ENCODE measurements at regions not wholly inside any gene's neighbourhood (a gene's known extent, or its start where the extent isn't known, plus 50 kb on each side); places are given as distances from the start of the nearest gene placed in this dataset.

GRCh38 chr2:126797622-126798275, 100.9 kb upstream of the TEX51 start:
- Histone ChIP-seq H3K9ac (ENCODE audit: low read length) (no peak overlapping the region), H3K27ac (ENCODE audit: low read length, poor library complexity, severe bottlenecking) (no peak overlapping the region), H2AK5ac (ENCODE audit: low read length, severe bottlenecking) (no peak overlapping the region), H3K14ac (ENCODE audit: low read length in 2 of 2) (no peak overlapping the region), H3K9me3 (ENCODE audit: control insufficient read depth, low read length) (no peaks in the 10 kb centered on the region), H3K27me3 (ENCODE audit: control insufficient read depth in 1 of 2, insufficient read depth in 1 of 2, low read length in 2 of 2) (peaks cover 0 to 30% of the 10 kb centered on the region in 2 experiments), H2BK120ac (ENCODE audit: low read depth, low read length) (no peak overlapping the region), H3K4me1 (ENCODE audit: control insufficient read depth, insufficient read depth, low read depth, low read length) (no peaks in the 10 kb centered on the region), H2BK15ac (ENCODE audit: low read depth, poor library complexity, severe bottlenecking) (no peak overlapping the region), H3K23ac (ENCODE audit: low read length in 2 of 2) (no peak overlapping the region), H3K4me3 (ENCODE audit: insufficient read depth in 1 of 2, low read depth in 1 of 2, low read length in 2 of 2) (no peak overlapping the region), H2BK5ac (ENCODE audit: low read depth, low read length, poor library complexity, severe bottlenecking) (no peak overlapping the region), H2BK12ac (ENCODE audit: low read length in 2 of 2) (no peak overlapping the region), H3K18ac (ENCODE audit: low read depth in 1 of 2, low read length in 2 of 2) (no peak overlapping the region), H3K4me2 (ENCODE audit: low read length, poor library complexity, severe bottlenecking) (no peak overlapping the region), H4K8ac (ENCODE audit: low read length) (no peak overlapping the region), H3K79me1 (replicated peaks; ENCODE audit: low read length, poor library complexity, severe bottlenecking) (no peaks in the 10 kb centered on the region), H3K36me3 (ENCODE audit: control insufficient read depth in 1 of 2, insufficient read depth in 2 of 2, low read depth in 1 of 2, low read length in 2 of 2) (no peaks in the 10 kb centered on the region), H4K91ac (ENCODE audit: low read length) (no peak overlapping the region), H3K4ac (ENCODE audit: low read depth in 1 of 2, low read length in 2 of 2) (no peak overlapping the region), H2AFZ (ENCODE audit: low read depth, low read length) (no peak overlapping the region)
- 85% methylated on average over 12 of the region's 13 CpGs for WGBS
- no peak for DNase-seq

GRCh38 chr2:126798276-126799140, 100.2 kb upstream of the TEX51 start:
- Histone ChIP-seq H2BK15ac (ENCODE audit: low read depth, poor library complexity, severe bottlenecking) (no peak overlapping the region), H3K4ac (ENCODE audit: low read depth in 1 of 2, low read length in 2 of 2) (no peak overlapping the region), H3K9ac (ENCODE audit: low read length) (no peak overlapping the region), H2BK5ac (ENCODE audit: low read depth, low read length, poor library complexity, severe bottlenecking) (no peak overlapping the region), H3K18ac (ENCODE audit: low read depth in 1 of 2, low read length in 2 of 2) (no peak overlapping the region), H2BK12ac (ENCODE audit: low read length in 2 of 2) (no peak overlapping the region), H3K4me2 (ENCODE audit: low read length, poor library complexity, severe bottlenecking) (no peak overlapping the region), H4K91ac (ENCODE audit: low read length) (no peak overlapping the region), H4K8ac (ENCODE audit: low read length) (no peak overlapping the region), H3K4me1 (ENCODE audit: control insufficient read depth, insufficient read depth, low read depth, low read length) (no peaks in the 10 kb centered on the region), H3K14ac (ENCODE audit: low read length in 2 of 2) (peak overlapping the region in 1 of 2 experiments; percentile 7), H3K79me1 (replicated peaks; ENCODE audit: low read length, poor library complexity, severe bottlenecking) (no peaks in the 10 kb centered on the region), H3K9me3 (ENCODE audit: control insufficient read depth, low read length) (no peaks in the 10 kb centered on the region), H3K27me3 (ENCODE audit: control insufficient read depth in 1 of 2, insufficient read depth in 1 of 2, low read length in 2 of 2) (peaks cover 0 to 23% of the 10 kb centered on the region in 2 experiments), H2AK5ac (ENCODE audit: low read length, severe bottlenecking) (no peak overlapping the region), H3K23ac (ENCODE audit: low read length in 2 of 2) (no peak overlapping the region), H2AFZ (ENCODE audit: low read depth, low read length) (no peak overlapping the region), H2BK120ac (ENCODE audit: low read depth, low read length) (no peak overlapping the region), H3K27ac (ENCODE audit: low read length, poor library complexity, severe bottlenecking) (no peak overlapping the region), H3K36me3 (ENCODE audit: control insufficient read depth in 1 of 2, insufficient read depth in 2 of 2, low read depth in 1 of 2, low read length in 2 of 2) (no peaks in the 10 kb centered on the region), H3K4me3 (ENCODE audit: insufficient read depth in 1 of 2, low read depth in 1 of 2, low read length in 2 of 2) (no peak overlapping the region)
- DNase-seq, result no peak
- 50% methylated on average over 8 of the region's 9 CpGs for WGBS

- no peak overlapping the region for H3K14ac ChIP-seq (ENCODE audit: low read length in 2 of 2)
- H3K4me2 ChIP-seq (ENCODE audit: low read length, poor library complexity, severe bottlenecking), result no peak overlapping the region
- no peak overlapping the region for H2AK5ac ChIP-seq (ENCODE audit: low read length, severe bottlenecking)
- H4K8ac ChIP-seq (ENCODE audit: low read length), result no peak overlapping the region
- H2BK15ac ChIP-seq (ENCODE audit: low read depth, poor library complexity, severe bottlenecking), result no peak overlapping the region
- H3K9ac ChIP-seq (ENCODE audit: low read length), result no peak overlapping the region
- no peak overlapping the region for H2AFZ ChIP-seq (ENCODE audit: low read depth, low read length)
- no peak overlapping the region for H2BK120ac ChIP-seq (ENCODE audit: low read depth, low read length)
- no peak overlapping the region for H2BK12ac ChIP-seq (ENCODE audit: low read length in 2 of 2)
- no peak overlapping the region for H3K4me3 ChIP-seq (ENCODE audit: insufficient read depth in 1 of 2, low read depth in 1 of 2, low read length in 2 of 2)
- H2BK5ac ChIP-seq (ENCODE audit: low read depth, low read length, poor library complexity, severe bottlenecking), result no peak overlapping the region
- no peaks in the 10 kb centered on the region for H3K9me3 ChIP-seq (ENCODE audit: control insufficient read depth, low read length)
- DNase-seq, result no peak
- no peak overlapping the region for H4K91ac ChIP-seq (ENCODE audit: low read length)
- H3K27me3 ChIP-seq (ENCODE audit: control insufficient read depth in 1 of 2, insufficient read depth in 1 of 2, low read length in 2 of 2), result peaks cover 0 to 16% of the 10 kb centered on the region in 2 experiments
- no peaks in the 10 kb centered on the region for H3K36me3 ChIP-seq (ENCODE audit: control insufficient read depth in 1 of 2, insufficient read depth in 2 of 2, low read depth in 1 of 2, low read length in 2 of 2)
- H3K23ac ChIP-seq (ENCODE audit: low read length in 2 of 2), result no peak overlapping the region
- WGBS, result 64% methylated on average over 2 of the region's 2 CpGs
- no peak overlapping the region for H3K27ac ChIP-seq (ENCODE audit: low read length, poor library complexity, severe bottlenecking)
- no peaks in the 10 kb centered on the region for H3K79me1 ChIP-seq (replicated peaks; ENCODE audit: low read length, poor library complexity, severe bottlenecking)
- no peak overlapping the region for H3K4ac ChIP-seq (ENCODE audit: low read depth in 1 of 2, low read length in 2 of 2)
- H3K4me1 ChIP-seq (ENCODE audit: control insufficient read depth, insufficient read depth, low read depth, low read length), result no peaks in the 10 kb centered on the region
- no peak overlapping the region for H3K18ac ChIP-seq (ENCODE audit: low read depth in 1 of 2, low read length in 2 of 2)
These were observed 99.4 kb upstream of the TEX51 start for GRCh38 chr2:126799301-126799700.

GRCh38 chr2:126801473-126801872, 97.2 kb upstream of the TEX51 start:
- Histone ChIP-seq H3K9ac (ENCODE audit: low read length) (no peak overlapping the region), H3K4me3 (ENCODE audit: insufficient read depth in 1 of 2, low read depth in 1 of 2, low read length in 2 of 2) (no peak overlapping the region), H3K9me3 (ENCODE audit: control insufficient read depth, low read length) (no peaks in the 10 kb centered on the region), H2BK15ac (ENCODE audit: low read depth, poor library complexity, severe bottlenecking) (no peak overlapping the region), H2BK12ac (ENCODE audit: low read length in 2 of 2) (no peak overlapping the region), H2AFZ (ENCODE audit: low read depth, low read length) (no peak overlapping the region), H3K23ac (ENCODE audit: low read length in 2 of 2) (no peak overlapping the region), H3K4me1 (ENCODE audit: control insufficient read depth, insufficient read depth, low read depth, low read length) (no peaks in the 10 kb centered on the region), H3K27ac (ENCODE audit: low read length, poor library complexity, severe bottlenecking) (no peak overlapping the region), H3K14ac (ENCODE audit: low read length in 2 of 2) (no peak overlapping the region), H2AK5ac (ENCODE audit: low read length, severe bottlenecking) (no peak overlapping the region), H3K4me2 (ENCODE audit: low read length, poor library complexity, severe bottlenecking) (no peak overlapping the region), H3K27me3 (ENCODE audit: control insufficient read depth in 1 of 2, insufficient read depth in 1 of 2, low read length in 2 of 2) (peaks cover 0 to 4% of the 10 kb centered on the region in 2 experiments), H3K18ac (ENCODE audit: low read depth in 1 of 2, low read length in 2 of 2) (no peak overlapping the region), H4K8ac (ENCODE audit: low read length) (no peak overlapping the region), H4K91ac (ENCODE audit: low read length) (no peak overlapping the region), H3K4ac (ENCODE audit: low read depth in 1 of 2, low read length in 2 of 2) (no peak overlapping the region), H2BK5ac (ENCODE audit: low read depth, low read length, poor library complexity, severe bottlenecking) (no peak overlapping the region), H3K79me1 (replicated peaks; ENCODE audit: low read length, poor library complexity, severe bottlenecking) (no peaks in the 10 kb centered on the region), H3K36me3 (ENCODE audit: control insufficient read depth in 1 of 2, insufficient read depth in 2 of 2, low read depth in 1 of 2, low read length in 2 of 2) (no peaks in the 10 kb centered on the region), H2BK120ac (ENCODE audit: low read depth, low read length) (no peak overlapping the region)
- DNase-seq, result no peak
- 89% methylated on average over 3 of the region's 6 CpGs for WGBS
